ENCODE measurements at regions not wholly inside any gene's neighbourhood (a gene's known extent, or its start where the extent isn't known, plus 50 kb on each side); places are given as distances from the start of the nearest gene placed in this dataset.

DNA sequence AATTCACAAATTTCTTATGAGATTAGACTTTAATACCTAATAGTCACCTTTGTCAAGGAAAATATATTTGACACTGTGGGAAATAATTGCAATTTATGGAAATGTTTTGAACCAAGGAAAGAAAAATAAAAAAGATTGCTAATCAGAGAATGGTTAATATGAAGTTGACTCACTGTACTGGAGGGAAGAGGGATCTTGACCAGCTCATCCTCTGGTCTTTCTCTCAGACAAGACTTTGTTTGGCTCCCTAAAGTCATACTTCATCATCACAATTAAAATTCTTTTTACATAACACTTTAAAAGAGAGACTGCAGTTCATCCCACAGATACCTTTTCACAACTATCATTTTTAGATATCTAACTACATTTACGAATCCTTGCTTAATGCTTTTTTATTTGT lies 538.5 kb upstream of the ZEB2 start:
- Histone ChIP-seq H3K27ac (ENCODE audit: low read depth, low read length, poor library complexity, severe bottlenecking) (peak overlapping the region; percentile 65), H3K27me3 (replicated peaks; ENCODE audit: insufficient read depth, low read depth, low read length, poor library complexity) (no peaks in the 10 kb centered on the region), H3K9me3 (ENCODE audit: low read depth, low read length, poor library complexity, severe bottlenecking) (no peaks in the 10 kb centered on the region), H3K4me3 (ENCODE audit: low read depth, low read length, poor library complexity, severe bottlenecking) (no peak overlapping the region), H3K36me3 (ENCODE audit: insufficient read depth, low read length, poor library complexity, severe bottlenecking) (no peaks in the 10 kb centered on the region), H3K4me1 (ENCODE audit: insufficient read depth, low read length, poor library complexity, severe bottlenecking) (peaks cover 14% of the 10 kb centered on the region)
- no peak for DNase-seq (ENCODE audit: low spot score)
- intact Hi-C loops (cut with micrococcal nuclease; ENCODE audit: unreplicated experiment), result no loop called here
- BruUV-seq (replicated peaks), result no TSS peak
- ChIA-PET CTCF (no interaction called here), POLR2A (ENCODE audit: low non-redundant PET) (no interaction called here)
- TF ChIP-seq EZH2 (IDR thresholded peaks at IDR 0.05; ENCODE audit: borderline replicate concordance, low read depth, low read length, poor library complexity, severe bottlenecking), result no peak
- TF ChIP-seq, protein P1, sequence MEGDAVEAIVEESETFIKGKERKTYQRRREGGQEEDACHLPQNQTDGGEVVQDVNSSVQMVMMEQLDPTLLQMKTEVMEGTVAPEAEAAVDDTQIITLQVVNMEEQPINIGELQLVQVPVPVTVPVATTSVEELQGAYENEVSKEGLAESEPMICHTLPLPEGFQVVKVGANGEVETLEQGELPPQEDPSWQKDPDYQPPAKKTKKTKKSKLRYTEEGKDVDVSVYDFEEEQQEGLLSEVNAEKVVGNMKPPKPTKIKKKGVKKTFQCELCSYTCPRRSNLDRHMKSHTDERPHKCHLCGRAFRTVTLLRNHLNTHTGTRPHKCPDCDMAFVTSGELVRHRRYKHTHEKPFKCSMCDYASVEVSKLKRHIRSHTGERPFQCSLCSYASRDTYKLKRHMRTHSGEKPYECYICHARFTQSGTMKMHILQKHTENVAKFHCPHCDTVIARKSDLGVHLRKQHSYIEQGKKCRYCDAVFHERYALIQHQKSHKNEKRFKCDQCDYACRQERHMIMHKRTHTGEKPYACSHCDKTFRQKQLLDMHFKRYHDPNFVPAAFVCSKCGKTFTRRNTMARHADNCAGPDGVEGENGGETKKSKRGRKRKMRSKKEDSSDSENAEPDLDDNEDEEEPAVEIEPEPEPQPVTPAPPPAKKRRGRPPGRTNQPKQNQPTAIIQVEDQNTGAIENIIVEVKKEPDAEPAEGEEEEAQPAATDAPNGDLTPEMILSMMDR (conservative IDR thresholded peaks at IDR 0.05; ENCODE audit: low read depth, low read length), result no peak

DNA sequence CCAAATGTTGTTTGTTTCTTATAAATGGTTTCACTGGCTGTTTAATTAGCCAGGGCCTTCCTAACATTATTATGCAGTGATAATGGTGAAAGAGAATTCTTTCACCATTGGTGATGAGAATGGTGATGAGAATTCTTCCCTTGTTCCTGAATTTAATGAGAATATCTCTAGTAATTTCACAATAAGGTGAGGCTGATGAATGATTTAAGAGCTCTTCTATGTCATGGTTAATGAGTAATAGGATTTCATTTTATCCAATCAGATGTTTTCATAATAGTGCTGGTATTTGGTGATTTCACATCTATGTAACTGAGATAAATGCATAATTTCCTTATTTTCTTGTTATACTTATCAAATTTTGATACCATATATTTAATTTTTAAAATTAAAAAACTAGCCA lies 535.7 kb upstream of the ZEB2 start:
- ChIA-PET CTCF (interaction anchor here (0.6 kb wide), 1 partner anchor 609 kb away, joined by 3 read pairs; no protein-coding TSS in a partner anchor), POLR2A (ENCODE audit: low non-redundant PET) (no interaction called here)
- TF ChIP-seq, protein P1 (conservative IDR thresholded peaks at IDR 0.05; ENCODE audit: low read depth, low read length), result no peak
- no peak for TF ChIP-seq EZH2 (IDR thresholded peaks at IDR 0.05; ENCODE audit: borderline replicate concordance, low read depth, low read length, poor library complexity, severe bottlenecking)
- Histone ChIP-seq H3K27me3 (replicated peaks; ENCODE audit: insufficient read depth, low read depth, low read length, poor library complexity) (no peaks in the 10 kb centered on the region), H3K4me3 (ENCODE audit: low read depth, low read length, poor library complexity, severe bottlenecking) (no peak overlapping the region), H3K4me1 (ENCODE audit: insufficient read depth, low read length, poor library complexity, severe bottlenecking) (peaks cover 14% of the 10 kb centered on the region), H3K9me3 (ENCODE audit: low read depth, low read length, poor library complexity, severe bottlenecking) (peaks cover 7% of the 10 kb centered on the region), H3K27ac (ENCODE audit: low read depth, low read length, poor library complexity, severe bottlenecking) (no peak overlapping the region), H3K36me3 (ENCODE audit: insufficient read depth, low read length, poor library complexity, severe bottlenecking) (peaks cover 9% of the 10 kb centered on the region)
- DNase-seq (ENCODE audit: low spot score), result no peak
- BruUV-seq (replicated peaks), result no TSS peak
- intact Hi-C loops (cut with micrococcal nuclease; ENCODE audit: unreplicated experiment), result no loop called here

DNA sequence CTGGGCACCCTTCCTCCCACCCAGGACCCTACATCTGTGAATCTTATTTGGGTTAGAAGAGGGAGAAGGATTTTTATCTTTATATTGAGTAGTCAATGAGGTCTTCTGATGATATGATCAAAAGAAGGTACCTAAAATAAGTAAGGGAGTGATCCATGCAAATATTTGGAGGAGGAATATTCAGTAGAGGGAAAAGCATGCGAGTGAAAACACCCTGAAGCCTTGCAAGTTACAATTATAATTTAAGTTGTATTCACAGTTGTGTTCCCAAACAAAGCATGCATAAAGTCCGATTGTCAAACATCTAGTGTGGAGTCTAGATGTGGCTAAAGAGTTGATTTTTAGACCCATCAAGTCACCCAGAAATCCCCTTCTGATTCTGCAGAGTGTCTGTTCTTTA lies 530.2 kb upstream of the ZEB2 start:
- Histone ChIP-seq H3K27ac (ENCODE audit: low read depth, low read length, poor library complexity, severe bottlenecking) (peak overlapping the region; percentile 98), H3K27me3 (replicated peaks; ENCODE audit: insufficient read depth, low read depth, low read length, poor library complexity) (no peaks in the 10 kb centered on the region), H3K36me3 (ENCODE audit: insufficient read depth, low read length, poor library complexity, severe bottlenecking) (peaks cover 9% of the 10 kb centered on the region), H3K9me3 (ENCODE audit: low read depth, low read length, poor library complexity, severe bottlenecking) (peaks cover 7% of the 10 kb centered on the region), H3K4me1 (ENCODE audit: insufficient read depth, low read length, poor library complexity, severe bottlenecking) (peaks cover 32% of the 10 kb centered on the region), H3K4me3 (ENCODE audit: low read depth, low read length, poor library complexity, severe bottlenecking) (no peak overlapping the region)
- CTCF ChIA-PET, result no interaction called here
- POLR2A ChIA-PET (ENCODE audit: low non-redundant PET), result no interaction called here
- intact Hi-C loops (cut with micrococcal nuclease; ENCODE audit: unreplicated experiment), result no loop called here
- no peak for DNase-seq (ENCODE audit: low spot score)
- TF ChIP-seq EZH2 (IDR thresholded peaks at IDR 0.05; ENCODE audit: borderline replicate concordance, low read depth, low read length, poor library complexity, severe bottlenecking), result no peak
- TF ChIP-seq, protein P1 (conservative IDR thresholded peaks at IDR 0.05; ENCODE audit: low read depth, low read length), result no peak
- BruUV-seq (replicated peaks), result no TSS peak
